Fibroblast of lung (primary cell): ENCODE measurements at regions not wholly inside any gene's neighbourhood (a gene's known extent, or its start where the extent isn't known, plus 50 kb on each side); places are given as distances from the start of the nearest gene placed in this dataset.

ENCODE experiments used
- EZH2 ChIP-seq: IDR thresholded peaks from 2 replicates; pipeline ENCODE4 v1.5.1; 2012; ENCODE audit warnings: low read length, control low read depth, mild to moderate bottlenecking; ENCODE audit errors: missing control alignments
- TF ChIP-seq, protein P1 (sequence below), 2 donors: IDR thresholded peaks in 1 of 2; conservative IDR thresholded peaks in 1 of 2; 1 replicate in 1 of 2; 2 replicates in 1 of 2; pipeline ENCODE4 v1.5.1; 2011 to 2012; ENCODE audit warnings: low read length in 2 of 2, control low read depth in 1 of 2, inconsistent platforms in 1 of 2, low read depth in 1 of 2, mild to moderate bottlenecking in 1 of 2

DNA sequence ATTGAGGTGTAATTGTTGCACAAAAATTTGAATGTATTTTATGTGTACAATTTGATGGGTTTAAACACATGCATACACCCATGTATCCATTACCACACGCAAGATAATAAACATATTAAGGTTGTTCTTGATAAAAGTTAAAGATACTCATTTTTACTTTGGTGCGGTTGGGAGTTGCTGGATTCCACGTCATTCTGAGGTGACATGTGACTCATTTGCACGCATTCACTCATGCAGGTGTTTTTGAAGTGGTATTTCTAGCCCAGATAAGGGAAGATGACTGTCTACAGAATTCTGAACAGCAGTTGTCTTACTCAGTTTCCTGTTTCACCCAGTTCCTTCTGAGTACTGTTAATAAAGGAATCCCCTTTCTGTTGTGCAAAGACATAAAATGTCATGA is 142.0 kb downstream of the RTL3 start:
- TF ChIP-seq, protein P1, sequence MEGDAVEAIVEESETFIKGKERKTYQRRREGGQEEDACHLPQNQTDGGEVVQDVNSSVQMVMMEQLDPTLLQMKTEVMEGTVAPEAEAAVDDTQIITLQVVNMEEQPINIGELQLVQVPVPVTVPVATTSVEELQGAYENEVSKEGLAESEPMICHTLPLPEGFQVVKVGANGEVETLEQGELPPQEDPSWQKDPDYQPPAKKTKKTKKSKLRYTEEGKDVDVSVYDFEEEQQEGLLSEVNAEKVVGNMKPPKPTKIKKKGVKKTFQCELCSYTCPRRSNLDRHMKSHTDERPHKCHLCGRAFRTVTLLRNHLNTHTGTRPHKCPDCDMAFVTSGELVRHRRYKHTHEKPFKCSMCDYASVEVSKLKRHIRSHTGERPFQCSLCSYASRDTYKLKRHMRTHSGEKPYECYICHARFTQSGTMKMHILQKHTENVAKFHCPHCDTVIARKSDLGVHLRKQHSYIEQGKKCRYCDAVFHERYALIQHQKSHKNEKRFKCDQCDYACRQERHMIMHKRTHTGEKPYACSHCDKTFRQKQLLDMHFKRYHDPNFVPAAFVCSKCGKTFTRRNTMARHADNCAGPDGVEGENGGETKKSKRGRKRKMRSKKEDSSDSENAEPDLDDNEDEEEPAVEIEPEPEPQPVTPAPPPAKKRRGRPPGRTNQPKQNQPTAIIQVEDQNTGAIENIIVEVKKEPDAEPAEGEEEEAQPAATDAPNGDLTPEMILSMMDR (conservative IDR thresholded peaks at IDR 0.05 in 1 of 2, IDR thresholded peaks at IDR 0.05 in 1 of 2; ENCODE audit: low read depth in 1 of 2, low read length in 2 of 2), result no peak
- no peak for TF ChIP-seq EZH2
